ENCODE measurements at regions not wholly inside any gene's neighbourhood (a gene's known extent, or its start where the extent isn't known, plus 50 kb on each side); places are given as distances from the start of the nearest gene placed in this dataset.

- no peak for DNase-seq (ENCODE audit: low spot score)
- ATAC-seq (ENCODE audit: low FRiP score) = no peak
- TF ChIP-seq CTCF (IDR thresholded peaks at IDR 0.05) = no peak
Observed at GRCh38 chr5:91820874-91821273, 437.8 kb upstream of the ARRDC3 start.

GRCh38 chr5:91816681-91817080 lies 433.6 kb upstream of the ARRDC3 start:
- DNase-seq (ENCODE audit: low spot score) (no peak), ATAC-seq (ENCODE audit: low FRiP score) (no peak)
- no peak for TF ChIP-seq CTCF (IDR thresholded peaks at IDR 0.05)

- no peak for TF ChIP-seq CTCF (IDR thresholded peaks at IDR 0.05)
- ATAC-seq (ENCODE audit: low FRiP score) (no peak), DNase-seq (ENCODE audit: low spot score) (no peak)
Observed at GRCh38 chr5:91797576-91797975, 414.5 kb upstream of the ARRDC3 start.

GRCh38 chr5:91794856-91795548 lies 411.9 kb upstream of the ARRDC3 start:
- DNase-seq (ENCODE audit: low spot score) (no peak), ATAC-seq (ENCODE audit: low FRiP score) (no peak)
- TF ChIP-seq CTCF (IDR thresholded peaks at IDR 0.05) = no peak

- no peak for ATAC-seq (ENCODE audit: low FRiP score)
- TF ChIP-seq CTCF (IDR thresholded peaks at IDR 0.05) = no peak
- no peak for DNase-seq (ENCODE audit: low spot score)
Observed at GRCh38 chr5:91794455-91794854, 411.3 kb upstream of the ARRDC3 start.

- TF ChIP-seq CTCF (IDR thresholded peaks at IDR 0.05) = no peak
- DNase-seq (ENCODE audit: low spot score) (no peak), ATAC-seq (ENCODE audit: low FRiP score) (no peak)
Observed at GRCh38 chr5:91787718-91788117, 404.6 kb upstream of the ARRDC3 start.

- TF ChIP-seq CTCF (IDR thresholded peaks at IDR 0.05) = no peak
- ATAC-seq (ENCODE audit: low FRiP score) (no peak), DNase-seq (ENCODE audit: low spot score) (no peak)
Observed at GRCh38 chr5:91777671-91778070, 394.6 kb upstream of the ARRDC3 start.
